Choroid plexus epithelial cell (primary cell): ENCODE measurements at regions not wholly inside any gene's neighbourhood (a gene's known extent, or its start where the extent isn't known, plus 50 kb on each side); places are given as distances from the start of the nearest gene placed in this dataset.
"Not testable (repeated sequence)": the region's sequence is repeated elsewhere in the genome, so short reads cannot be mapped to it uniquely, and the experiment has no call there.

Experiments
- DNase-seq: peaks from one replicate; pipeline ENCODE4 v3.0.0-alpha.2; 2010; ENCODE audit warnings: low read depth
- H3K4me3 ChIP-seq: 2 replicates; pipeline ENCODE4 v1.5.1; 2011; ENCODE audit warnings: low read depth, mild to moderate bottlenecking, control low read depth, low read length, moderate library complexity
- CTCF ChIP-seq: conservative IDR thresholded peaks from 2 replicates; pipeline ENCODE4 v1.5.1; 2011; ENCODE audit warnings: low read depth, mild to moderate bottlenecking, control low read depth, inconsistent platforms, low read length, moderate library complexity

DNA sequence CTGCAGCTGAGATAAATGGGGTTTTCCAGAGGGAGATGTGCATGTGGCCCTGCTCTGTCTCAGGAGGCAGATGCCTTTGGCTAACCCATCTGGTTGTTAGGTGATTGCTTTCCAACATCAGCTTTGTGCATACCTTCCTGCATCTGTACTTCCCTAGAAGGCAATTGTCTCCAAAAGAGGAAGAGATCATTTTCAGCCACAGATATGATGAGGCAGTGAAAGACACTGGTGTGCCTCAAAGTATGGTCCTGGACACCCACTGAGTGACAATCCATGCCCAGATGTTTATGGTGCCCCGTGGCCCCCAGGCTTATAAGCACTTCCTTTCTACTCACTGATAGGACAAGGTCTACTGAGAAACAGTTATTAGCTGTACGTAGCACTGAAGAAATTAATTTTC is 117.5 kb upstream of the NR2F2 start:
- TF ChIP-seq CTCF = no peak
- no peak overlapping the region for H3K4me3 ChIP-seq
- DNase-seq = no peak

DNA sequence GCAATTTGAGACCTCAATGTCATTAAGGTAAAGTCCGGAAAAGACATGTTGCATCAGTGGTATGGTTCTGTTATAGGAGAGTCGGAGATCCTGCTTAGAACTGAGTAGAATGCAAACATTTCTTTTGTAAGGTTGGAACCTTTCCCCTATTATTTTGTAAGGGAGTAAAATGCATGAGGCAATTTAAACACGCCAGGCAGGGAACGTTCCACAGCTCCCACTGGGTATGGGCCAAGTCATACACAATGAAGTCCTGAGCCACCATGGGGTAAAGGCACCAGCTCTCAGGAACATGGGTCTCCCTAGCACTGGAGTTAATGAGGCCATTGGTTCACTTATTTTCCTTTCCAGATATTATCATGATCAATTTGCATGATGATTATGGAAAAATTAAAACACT is 116.6 kb upstream of the NR2F2 start:
- H3K4me3 ChIP-seq = no peak overlapping the region
- no peak for TF ChIP-seq CTCF
- DNase-seq = no peak

- not testable (repeated sequence) for H3K4me3 ChIP-seq, DNase-seq
These were observed 114.0 kb upstream of the NR2F2 start for GRCh38 chr15:96216481-96216880.

- H3K4me3 ChIP-seq = no peak overlapping the region
- no peak for TF ChIP-seq CTCF
- no peak for DNase-seq
These were observed 112.5 kb upstream of the NR2F2 start for GRCh38 chr15:96217983-96218382.

GRCh38 chr15:96218623-96219455 is 111.7 kb upstream of the NR2F2 start:
- H3K4me3 ChIP-seq = no peak overlapping the region
- no peak for TF ChIP-seq CTCF
- peak; percentile 26 for DNase-seq

- no peak for DNase-seq
- H3K4me3 ChIP-seq = no peak overlapping the region
- no peak for TF ChIP-seq CTCF
These were observed 110.8 kb upstream of the NR2F2 start for GRCh38 chr15:96219681-96220080.

- no peak for DNase-seq
- no peak overlapping the region for H3K4me3 ChIP-seq
- TF ChIP-seq CTCF = no peak
These were observed 109.8 kb upstream of the NR2F2 start for GRCh38 chr15:96220657-96221056.

DNA sequence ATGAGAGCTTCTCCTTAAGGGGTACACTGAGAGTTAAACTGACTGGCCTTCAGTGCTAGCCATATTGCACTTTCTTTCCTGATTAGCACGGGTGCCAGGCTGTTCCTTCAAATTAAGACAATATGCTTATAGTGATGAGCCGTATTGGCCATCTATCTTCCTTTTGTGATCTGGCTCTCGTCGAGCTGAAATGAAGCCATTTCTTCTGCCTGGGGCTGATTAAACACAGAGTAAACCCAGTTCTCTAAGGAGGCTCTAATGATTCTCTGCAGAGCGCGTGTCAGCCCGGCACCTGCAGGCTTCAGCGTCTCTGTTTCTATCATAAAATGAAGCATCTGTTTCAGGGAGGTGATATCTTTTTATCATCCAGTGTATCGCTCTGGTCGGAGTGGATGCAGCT is 107.5 kb upstream of the NR2F2 start:
- no peak for DNase-seq
- no peak overlapping the region for H3K4me3 ChIP-seq
- no peak for TF ChIP-seq CTCF
